DMS 273 (cell line): ENCODE measurements at regions not wholly inside any gene's neighbourhood (a gene's known extent, or its start where the extent isn't known, plus 50 kb on each side); places are given as distances from the start of the nearest gene placed in this dataset.

Source experiments
- DNase-seq: peaks from one replicate; lab custom pipeline; 2025; ENCODE audit not compliant: unreplicated experiment; lab: John Stamatoyannopoulos, UW

DNA sequence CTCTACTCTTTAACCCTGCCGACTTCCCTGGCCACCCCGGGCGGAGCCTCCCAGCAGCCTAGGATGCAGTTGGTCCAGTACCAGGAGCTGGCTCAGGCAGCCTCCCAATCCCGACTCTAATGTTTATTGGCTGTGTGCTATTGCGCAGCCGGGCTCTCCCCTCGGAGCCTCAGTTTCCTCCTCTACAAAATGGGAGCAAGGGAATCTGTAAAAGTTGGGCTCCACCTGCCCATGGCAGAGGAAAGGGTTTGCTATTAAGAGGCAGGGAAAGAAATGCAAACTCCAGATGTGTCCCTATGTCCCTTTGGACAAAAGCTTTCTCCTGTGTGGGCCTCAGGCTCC, 140.8 kb upstream of the PJA1 start:
- DNase-seq = no peak

DNA sequence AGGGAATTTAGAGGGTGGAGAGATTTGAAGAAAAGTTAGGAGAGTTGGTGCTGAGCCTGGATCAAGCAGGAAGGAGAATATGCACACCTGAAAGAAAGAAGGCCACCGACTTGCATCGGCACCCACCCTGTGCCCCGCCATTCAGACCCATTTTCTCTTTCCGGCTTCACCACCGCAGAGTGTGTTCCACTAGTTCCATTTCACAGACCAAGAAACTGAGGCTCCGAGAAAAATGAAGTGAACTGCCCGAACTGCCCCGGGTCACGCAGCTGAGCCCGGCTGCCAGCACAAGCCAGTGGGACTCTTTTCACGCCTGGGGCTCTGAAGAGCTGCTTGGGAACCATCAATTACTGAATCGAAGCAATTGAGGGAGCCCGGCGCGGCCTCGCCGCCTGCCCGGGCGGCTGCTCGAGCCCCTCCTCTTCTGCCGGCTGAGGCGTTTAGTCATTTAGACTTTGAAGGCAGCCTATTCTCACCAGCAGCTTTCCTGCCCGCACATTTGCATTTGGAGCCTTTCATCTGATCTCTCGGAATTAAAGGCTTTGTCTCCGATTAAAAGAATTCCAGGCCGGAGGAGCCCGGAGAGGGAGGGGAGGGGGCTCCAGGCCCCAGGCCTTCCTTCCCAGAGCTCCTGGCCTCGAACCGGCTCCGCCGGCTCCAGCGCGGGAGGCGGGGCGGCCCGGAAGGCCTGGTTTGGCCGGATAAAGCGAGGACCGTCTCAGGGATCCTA, 140.2 kb upstream of the PJA1 start:
- no peak for DNase-seq

GRCh38 chrX:69303231-69303630, 138.0 kb upstream of the PJA1 start:
- DNase-seq = no peak

- peak; percentile 58 for DNase-seq
Observed at GRCh38 chrX:69299951-69300714, 134.9 kb upstream of the PJA1 start.

DNA sequence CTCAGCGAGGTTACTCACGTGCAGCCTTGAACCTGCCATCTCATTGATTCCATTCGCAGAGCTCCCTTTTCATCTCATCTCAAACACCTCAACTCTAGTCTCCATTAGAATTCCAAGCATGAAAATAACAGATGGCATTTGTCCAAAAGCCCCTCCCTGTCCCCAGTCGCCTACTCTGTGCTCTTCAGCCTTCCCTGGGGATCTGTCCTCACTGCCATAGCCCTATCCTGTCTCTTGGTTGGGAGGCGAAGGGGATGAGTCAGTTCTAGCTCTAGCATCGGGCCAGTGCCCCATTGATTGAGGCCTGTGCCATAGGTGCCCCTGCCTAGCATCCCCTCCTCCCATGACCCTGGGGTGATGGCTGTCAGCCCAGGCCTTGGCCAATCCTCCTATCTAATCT, 134.0 kb upstream of the PJA1 start:
- DNase-seq = no peak

DNA sequence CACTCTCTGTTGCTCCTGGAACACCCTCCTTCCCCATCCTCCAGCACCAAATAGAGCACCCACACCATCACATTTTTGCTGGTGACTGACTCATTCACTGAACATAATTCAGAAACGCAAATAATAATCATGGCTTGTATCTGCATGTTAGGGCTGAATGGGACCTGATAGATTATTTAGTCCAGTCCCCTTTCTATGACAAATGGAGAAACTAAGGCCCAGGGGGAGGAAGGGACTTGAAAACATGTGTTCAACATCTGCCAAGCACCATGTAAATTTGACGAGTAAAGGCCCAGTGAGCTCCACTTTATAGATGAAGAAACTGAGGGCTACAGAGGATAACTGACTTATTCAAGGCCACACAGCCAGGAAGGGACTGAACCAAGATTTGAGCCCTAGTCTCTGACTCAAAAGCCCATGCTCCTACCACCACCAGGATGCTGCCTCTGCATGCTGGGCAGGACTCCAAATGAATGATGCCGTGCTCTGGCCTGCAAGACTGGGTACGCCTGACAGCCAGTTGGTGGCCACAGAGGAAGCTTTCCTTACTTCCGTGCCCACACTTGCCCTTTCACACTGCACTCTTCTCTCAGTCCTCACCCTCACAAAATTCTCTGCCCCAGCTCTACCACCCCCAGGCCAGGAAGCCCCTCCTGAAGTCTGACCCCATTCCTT, 133.3 kb upstream of the PJA1 start:
- DNase-seq = peak; percentile 46

GRCh38 chrX:69297506-69297905, 132.3 kb upstream of the PJA1 start:
- DNase-seq = peak; percentile 68

GRCh38 chrX:69293776-69294601, 128.7 kb upstream of the PJA1 start:
- no peak for DNase-seq

GRCh38 chrX:69291116-69291515, 125.9 kb upstream of the PJA1 start:
- no peak for DNase-seq

DNA sequence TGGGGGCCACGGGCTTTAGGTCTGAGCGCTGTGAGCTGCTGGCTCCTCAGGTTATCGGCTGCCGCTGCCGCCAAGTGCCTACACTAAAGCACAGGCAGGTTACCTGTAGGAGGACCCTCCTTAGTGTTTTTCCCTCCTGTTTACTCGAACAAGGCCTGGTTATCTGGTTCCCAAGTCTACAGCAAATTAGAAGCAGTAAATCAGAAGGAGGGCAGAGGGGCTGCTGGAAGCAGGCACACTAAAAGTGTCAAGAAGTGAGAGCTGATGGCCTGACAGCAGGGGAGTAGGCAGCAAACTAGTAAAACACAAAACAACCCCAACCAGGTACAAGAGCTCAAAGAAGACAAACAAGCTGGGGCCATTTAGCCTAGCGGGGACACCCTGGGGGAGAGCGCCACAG, 125.0 kb upstream of the PJA1 start:
- DNase-seq = no peak

- DNase-seq = no peak
Observed at GRCh38 chrX:69289793-69290123, 124.5 kb upstream of the PJA1 start.

DNA sequence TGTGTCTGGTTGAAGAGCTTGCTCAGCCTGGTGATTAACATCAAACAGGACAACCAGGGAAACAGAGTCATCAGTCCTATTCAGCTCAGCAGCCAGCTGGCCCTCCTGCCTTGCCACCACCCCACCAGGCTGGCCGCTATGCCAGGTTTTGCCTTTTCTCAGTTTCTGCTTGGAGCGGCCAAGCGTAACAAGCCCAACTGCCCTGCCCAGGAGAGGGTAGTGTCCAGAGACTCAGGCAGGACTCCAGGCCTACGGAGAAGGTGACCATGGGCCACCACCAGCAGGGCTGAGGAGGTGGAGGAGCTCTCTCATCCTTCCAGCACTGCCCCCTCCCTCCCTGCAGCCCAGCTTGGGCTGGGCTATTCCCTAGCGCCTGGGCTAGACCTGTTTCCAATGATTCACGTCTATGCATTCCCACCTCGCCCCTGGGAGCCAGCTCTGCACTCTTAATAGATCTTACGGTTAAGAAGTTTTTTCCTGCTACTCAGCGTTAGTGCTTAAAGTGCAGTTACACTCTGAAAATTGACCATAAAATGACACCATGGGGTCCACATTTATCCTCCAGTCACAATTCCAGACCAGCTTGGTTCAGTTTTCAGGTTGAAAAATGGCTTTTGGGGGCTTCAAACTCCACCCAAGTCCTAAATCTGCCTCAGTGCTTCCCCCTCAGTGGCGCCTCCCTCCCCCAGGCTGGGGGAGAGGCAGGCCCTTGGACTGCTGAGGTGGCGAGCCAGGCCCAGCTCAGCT, 124.0 kb upstream of the PJA1 start:
- DNase-seq = no peak

DNA sequence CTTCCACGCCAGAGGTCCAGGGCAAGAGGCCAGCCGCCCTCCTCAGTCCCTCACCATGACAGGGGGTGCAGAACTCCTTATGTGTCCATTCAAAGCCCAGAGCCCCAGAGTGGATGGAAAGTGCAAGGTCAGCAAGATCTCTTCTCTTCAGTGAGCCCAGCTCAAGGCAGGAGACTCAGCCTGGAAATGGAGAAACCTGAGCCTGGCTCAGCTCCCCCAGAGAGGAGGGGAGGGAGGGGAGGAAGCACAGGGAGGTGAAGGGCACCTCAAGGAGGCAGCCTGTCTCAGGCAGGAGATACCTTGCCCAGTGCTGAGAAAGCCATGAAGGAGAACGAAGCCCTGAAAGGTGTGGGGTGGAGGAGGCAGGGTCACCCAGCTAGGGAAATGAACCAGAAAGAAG, 121.8 kb upstream of the PJA1 start:
- DNase-seq = no peak

- no peak for DNase-seq
Observed at GRCh38 chrX:69286565-69286906, 121.3 kb upstream of the PJA1 start.

DNA sequence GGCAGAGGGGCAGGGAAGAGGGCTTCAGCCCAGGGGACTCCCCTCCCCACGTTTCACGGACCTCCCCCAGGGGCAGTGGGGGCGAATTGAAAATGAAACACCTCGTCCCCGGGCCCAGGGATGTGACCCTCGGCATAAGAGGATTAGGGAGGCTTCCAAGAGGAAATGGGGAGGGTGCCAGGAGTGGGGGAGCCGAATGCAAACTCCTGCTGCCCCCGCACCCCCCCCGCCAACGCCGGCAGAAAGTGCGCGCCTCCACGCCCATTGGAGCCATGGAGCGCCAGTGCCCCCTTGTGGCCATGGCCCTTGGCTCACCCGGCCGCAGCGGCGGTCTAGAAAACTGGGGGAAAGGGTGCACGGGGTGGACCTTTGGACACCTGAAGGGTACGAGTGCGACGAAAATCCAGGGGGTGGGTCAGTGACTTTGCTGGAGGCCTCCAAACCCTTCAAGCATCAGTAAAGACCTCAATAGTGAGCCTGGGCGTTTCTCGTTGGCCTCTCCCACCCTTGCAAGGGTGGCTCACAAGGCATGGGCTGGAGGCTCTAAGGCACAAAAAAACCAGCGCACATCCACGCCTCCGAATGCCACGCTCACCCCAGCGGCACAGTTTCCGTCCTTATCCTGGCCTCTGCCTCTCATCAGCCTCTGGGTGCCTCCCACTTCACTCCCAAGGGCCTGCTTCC, 120.8 kb upstream of the PJA1 start:
- DNase-seq = peak; percentile 86

DNA sequence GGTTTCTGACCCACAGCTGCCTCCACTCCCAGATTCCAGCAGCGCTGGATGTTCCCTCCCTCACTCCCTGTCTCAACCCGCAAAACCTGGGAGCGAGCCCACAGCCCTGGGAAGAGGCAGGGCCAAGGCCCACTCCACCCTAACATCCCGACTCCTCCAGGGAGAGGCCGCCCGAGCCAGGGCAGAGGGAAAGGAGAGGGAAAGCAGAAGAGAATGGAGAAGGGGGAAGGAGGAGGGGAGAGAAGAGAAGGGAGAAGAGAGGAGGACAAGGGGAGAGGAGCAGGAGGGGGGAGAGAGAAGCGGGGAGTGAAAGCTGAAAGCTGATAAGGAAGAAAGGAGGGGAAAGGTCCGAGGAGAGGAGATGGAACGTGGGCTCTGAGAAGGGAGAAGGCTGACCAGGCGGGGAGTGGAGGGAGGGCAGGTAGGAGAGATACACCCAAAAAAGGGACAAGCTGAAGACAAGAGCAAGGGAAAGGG, 120.2 kb upstream of the PJA1 start:
- no peak for DNase-seq

GRCh38 chrX:69284491-69284890, 119.2 kb upstream of the PJA1 start:
- DNase-seq = no peak

- DNase-seq = no peak
Observed at GRCh38 chrX:69282893-69283690, 117.8 kb upstream of the PJA1 start.

DNA sequence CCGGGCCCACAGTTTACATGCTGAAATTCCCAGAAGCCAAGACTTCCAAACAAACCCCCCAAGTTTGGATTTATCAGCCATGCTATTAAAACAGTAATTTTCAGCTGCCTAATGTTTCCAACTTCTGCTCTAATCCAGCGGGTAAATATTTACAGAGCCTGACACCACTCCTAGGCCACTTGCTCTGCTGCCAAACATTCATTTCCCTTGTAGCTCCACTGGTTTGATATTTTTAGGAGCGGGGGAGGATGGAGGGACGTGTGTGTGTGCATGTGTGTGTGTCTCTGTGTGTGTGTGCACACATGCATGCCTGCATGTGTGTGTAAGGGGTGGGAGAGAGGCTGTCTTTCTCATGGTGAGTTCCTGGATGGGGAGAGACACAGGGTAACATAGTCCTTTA, 115.7 kb upstream of the PJA1 start:
- DNase-seq = no peak
